RWPE1 (cell line): ENCODE measurements at regions not wholly inside any gene's neighbourhood (a gene's known extent, or its start where the extent isn't known, plus 50 kb on each side); places are given as distances from the start of the nearest gene placed in this dataset.

Source experiments
- CTCF ChIA-PET: fragments of 350-600 bp; sonication (Branson Sonifier 250); formaldehyde crosslinking; extraction: SDS; loops from one replicate; lab custom pipeline; 2021; lab: Yijun Ruan, JAX
- POLR2A ChIA-PET: fragments of 400-600 bp; formaldehyde crosslinking; extraction: SDS; loops from one replicate; lab custom pipeline; 2020; ENCODE audit warnings: antibody characterized with exemption; ENCODE audit not compliant: low non-redundant PET; lab: Yijun Ruan, JAX
- DNase-seq: peaks from one replicate; pipeline ENCODE4 v3.0.0; 2012; ENCODE audit warnings: low spot score
- H3K27ac ChIP-seq: fragments of 450-650 bp; 2 replicates; pipeline ENCODE4 v1.5.1; 2017
- TF ChIP-seq, protein P1 (sequence below): fragments of 450-650 bp; conservative IDR thresholded peaks from 2 replicates; pipeline ENCODE4 v1.5.1; 2017; ENCODE audit warnings: low read depth, mild to moderate bottlenecking

DNA sequence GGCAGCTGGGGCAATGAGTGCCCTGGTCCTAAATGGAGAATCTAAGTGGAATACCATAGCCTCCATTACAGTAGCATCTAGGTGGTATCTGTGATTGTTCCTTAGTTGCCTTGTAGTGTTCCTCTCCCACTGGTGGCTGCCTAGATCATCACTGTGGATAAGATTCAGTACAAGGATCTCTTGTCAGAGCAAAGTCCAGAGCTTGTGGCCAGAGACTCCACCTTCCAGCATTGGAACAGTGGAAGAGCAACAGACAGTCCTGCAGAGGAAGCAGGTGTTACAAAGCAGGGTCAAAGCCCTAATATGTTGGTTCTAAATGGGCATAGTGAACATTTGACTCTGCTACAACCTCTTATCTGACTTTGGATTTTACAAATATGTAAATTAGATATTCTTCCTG, 194.1 kb upstream of the GRIK2 start:
- CTCF ChIA-PET, result no interaction called here
- no peak for DNase-seq

DNA sequence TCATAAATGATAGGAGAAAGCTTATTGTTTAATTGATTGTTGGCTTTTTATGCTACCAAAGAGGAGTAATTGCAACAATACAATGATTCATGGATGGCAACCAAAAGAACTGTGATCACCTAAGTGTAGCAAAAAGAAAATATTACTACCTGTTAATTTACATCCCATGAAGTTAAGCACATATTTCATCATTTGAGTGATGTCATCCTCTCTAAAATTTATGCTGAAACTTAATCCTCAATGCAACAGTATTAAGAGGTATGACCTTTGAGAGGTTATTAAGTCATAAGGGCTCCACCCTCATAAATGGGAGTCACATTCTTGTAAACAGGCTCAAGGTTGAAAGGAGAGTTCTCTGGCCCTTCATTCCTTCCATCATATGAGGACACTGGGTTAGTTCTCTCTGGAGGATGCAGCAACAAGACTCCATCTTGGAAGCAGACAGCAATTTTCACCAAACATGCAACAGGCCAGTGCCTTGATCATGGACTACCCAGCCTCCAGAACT, 190.6 kb upstream of the GRIK2 start:
- POLR2A ChIA-PET, result no interaction called here
- CTCF ChIA-PET, result interaction anchor here (0.7 kb wide), 1 partner anchor 1515 kb away, joined by 3 read pairs; no protein-coding TSS in a partner anchor
- no peak overlapping the region for H3K27ac ChIP-seq
- DNase-seq, result no peak
- TF ChIP-seq, protein P1, sequence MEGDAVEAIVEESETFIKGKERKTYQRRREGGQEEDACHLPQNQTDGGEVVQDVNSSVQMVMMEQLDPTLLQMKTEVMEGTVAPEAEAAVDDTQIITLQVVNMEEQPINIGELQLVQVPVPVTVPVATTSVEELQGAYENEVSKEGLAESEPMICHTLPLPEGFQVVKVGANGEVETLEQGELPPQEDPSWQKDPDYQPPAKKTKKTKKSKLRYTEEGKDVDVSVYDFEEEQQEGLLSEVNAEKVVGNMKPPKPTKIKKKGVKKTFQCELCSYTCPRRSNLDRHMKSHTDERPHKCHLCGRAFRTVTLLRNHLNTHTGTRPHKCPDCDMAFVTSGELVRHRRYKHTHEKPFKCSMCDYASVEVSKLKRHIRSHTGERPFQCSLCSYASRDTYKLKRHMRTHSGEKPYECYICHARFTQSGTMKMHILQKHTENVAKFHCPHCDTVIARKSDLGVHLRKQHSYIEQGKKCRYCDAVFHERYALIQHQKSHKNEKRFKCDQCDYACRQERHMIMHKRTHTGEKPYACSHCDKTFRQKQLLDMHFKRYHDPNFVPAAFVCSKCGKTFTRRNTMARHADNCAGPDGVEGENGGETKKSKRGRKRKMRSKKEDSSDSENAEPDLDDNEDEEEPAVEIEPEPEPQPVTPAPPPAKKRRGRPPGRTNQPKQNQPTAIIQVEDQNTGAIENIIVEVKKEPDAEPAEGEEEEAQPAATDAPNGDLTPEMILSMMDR, result no peak

More for the DNA sequence above, 194.1 kb upstream of the GRIK2 start:
- no peak overlapping the region for H3K27ac ChIP-seq
- POLR2A ChIA-PET, result no interaction called here
- TF ChIP-seq, protein P1, result no peak

DNA sequence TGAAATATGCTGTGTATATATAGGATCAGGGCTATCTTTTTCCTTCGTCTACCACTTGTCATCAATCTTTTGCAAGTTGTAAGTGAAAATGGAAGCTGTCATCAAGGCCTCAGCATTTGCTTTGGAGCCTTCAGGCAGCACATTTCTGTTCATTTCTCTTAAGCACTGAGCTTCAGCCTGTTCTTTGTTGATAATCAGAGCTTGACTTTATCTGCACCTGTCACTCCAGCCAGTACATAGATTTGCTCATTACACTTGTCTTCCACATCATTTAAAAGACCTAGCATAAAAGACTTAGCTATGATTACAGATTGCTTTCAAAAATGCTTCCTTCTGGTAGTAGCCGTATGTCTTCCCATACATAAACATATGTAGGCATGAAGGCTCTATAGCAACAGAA, 189.8 kb upstream of the GRIK2 start:
- ChIA-PET CTCF (interaction anchor here (0.6 to 0.7 kb wide), 2 partner anchors 933 to 1515 kb away, joined by 3 to 6 read pairs; no protein-coding TSS in a partner anchor), POLR2A (no interaction called here)
- TF ChIP-seq, protein P1, result no peak
- no peak overlapping the region for H3K27ac ChIP-seq
- no peak for DNase-seq

DNA sequence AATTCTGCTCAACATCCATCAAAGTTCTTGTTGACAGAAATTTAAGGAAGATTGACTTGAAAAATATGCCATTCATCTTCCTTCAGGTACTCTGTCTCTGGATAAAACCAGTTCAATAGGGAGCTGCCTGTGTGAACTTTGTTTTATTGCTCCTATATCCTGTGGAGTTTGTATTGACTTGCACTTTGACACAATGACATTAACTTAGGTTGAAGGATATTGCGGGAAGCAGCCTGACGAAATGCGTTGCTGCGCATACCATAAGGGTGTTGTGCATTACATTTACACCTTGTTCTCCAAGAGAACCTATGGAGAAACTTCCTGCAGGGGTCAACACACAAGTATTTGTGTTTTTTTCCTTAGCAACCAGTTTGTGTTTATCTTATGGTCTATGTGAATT, 185.4 kb upstream of the GRIK2 start:
- no peak for DNase-seq
- no peak overlapping the region for H3K27ac ChIP-seq
- TF ChIP-seq, protein P1, result no peak
- ChIA-PET CTCF (no interaction called here), POLR2A (no interaction called here)

DNA sequence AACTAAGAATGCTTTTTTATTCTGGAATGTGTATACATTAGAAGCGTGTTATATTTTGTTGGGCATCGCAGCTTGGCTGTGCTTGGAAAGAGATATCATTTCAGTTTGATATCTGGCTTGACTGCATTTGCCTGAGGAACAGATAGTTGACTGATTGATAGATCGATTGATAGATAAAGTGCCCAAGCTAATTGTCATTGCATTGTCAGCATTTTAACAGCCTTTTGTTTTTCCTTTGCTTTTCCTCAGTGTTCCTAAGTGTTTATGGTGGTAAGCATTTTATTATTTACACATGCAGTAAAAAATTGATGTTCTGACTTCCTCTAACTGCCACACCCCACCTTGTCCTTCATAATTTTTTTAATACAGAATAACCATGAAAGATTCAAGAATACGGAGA, 180.9 kb upstream of the GRIK2 start:
- H3K27ac ChIP-seq, result no peak overlapping the region
- TF ChIP-seq, protein P1, result no peak
- no peak for DNase-seq
- ChIA-PET POLR2A (no interaction called here), CTCF (interaction anchor here (1.0 kb wide), 1 partner anchor 8 kb away, joined by 3 read pairs; no protein-coding TSS in a partner anchor)

DNA sequence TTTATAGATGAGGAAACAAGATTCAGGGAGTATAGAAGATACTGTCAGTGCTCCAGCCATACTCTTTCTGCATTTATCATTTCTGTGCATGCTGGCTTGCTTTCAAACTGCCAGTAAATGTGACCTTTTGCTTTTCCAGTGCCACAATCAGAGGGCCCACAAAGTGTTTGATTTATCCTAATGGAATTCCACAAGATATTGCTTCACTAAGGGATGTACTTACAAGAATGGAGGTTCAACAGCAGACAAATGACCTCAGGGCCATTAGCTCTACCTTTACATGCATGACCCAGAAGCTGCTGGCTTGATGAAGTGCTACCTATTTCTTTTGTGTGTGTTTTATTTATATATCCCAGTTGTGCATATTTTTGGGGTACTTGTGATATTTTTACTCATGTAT, 171.5 kb upstream of the GRIK2 start:
- CTCF ChIA-PET, result no interaction called here
- DNase-seq, result no peak

More for the DNA sequence above, 171.5 kb upstream of the GRIK2 start:
- TF ChIP-seq, protein P1, result no peak
- H3K27ac ChIP-seq, result no peak overlapping the region
- POLR2A ChIA-PET, result no interaction called here
